Activated CD4-positive, alpha-beta T cell treated with anti-CD3 and anti-CD28 coated beads, Interleukin-2, amount 50 U/mL, for 48 hours (primary cell): ENCODE measurements at regions not wholly inside any gene's neighbourhood (a gene's known extent, or its start where the extent isn't known, plus 50 kb on each side); places are given as distances from the start of the nearest gene placed in this dataset.

Source experiments
- DNase-seq, 2 experiments: peaks; one replicate each; pipeline ENCODE4 v3.0.0-alpha.2; 2020

DNA sequence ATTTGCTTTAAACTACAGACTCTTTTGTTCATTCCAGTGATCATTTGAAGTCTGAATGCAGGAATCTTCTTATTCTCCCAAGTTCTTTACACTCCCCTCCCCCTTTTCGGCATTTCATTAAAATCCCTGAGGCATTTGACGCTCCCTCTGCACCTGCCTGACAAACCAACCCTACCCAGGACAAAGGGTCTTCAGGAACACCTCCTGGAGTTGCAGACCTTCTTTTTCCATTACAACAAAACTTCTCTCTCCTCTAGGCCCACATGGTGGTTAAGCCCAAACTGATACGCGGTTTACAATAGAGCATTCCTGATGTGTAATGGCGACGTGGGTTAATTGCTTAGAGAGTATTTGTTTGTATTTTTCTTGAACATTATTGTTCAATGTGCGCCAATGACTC is 367.4 kb downstream of the FBXO15 start:
- no peak for DNase-seq

- no peak for DNase-seq
Measured at GRCh38 chr18:73778032-73778359, 369.6 kb downstream of the FBXO15 start.

- DNase-seq: no peak
Measured at GRCh38 chr18:73777356-73778031, 370.1 kb downstream of the FBXO15 start.

GRCh38 chr18:73774811-73775509 is 372.7 kb downstream of the FBXO15 start:
- no peak for DNase-seq

GRCh38 chr18:73768043-73768442 is 379.6 kb downstream of the FBXO15 start:
- DNase-seq: no peak

DNA sequence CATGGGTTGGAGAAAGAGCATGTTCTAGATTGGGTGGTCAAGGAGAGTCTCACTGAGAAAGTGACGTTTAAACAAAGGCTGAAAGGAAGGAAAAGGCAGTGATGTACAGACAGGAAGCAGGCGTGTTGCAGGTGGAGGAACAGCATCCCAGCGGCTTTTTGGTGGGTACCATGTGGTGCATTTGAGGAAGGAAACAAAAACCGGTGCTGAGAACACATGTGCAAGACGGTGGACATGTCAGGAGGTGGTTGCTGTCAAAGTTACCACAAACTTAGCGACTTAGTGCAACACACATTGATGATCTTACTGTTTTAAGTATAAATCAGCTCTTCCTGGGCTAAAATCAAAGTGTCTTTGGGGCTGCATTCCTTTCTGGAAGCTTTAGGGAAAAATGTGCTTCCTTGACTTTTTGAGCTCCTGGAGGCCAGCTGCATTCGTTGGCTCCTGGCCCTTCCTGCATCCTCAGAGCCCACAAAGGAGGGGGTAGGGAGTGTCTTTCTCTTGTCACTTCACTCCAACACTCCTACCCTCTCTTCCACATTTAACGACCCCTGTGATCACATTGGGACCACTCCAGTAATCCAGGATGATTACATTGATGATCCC is 380.6 kb downstream of the FBXO15 start:
- no peak for DNase-seq

- no peak for DNase-seq
Measured at GRCh38 chr18:73758446-73758845, 389.2 kb downstream of the FBXO15 start.

DNA sequence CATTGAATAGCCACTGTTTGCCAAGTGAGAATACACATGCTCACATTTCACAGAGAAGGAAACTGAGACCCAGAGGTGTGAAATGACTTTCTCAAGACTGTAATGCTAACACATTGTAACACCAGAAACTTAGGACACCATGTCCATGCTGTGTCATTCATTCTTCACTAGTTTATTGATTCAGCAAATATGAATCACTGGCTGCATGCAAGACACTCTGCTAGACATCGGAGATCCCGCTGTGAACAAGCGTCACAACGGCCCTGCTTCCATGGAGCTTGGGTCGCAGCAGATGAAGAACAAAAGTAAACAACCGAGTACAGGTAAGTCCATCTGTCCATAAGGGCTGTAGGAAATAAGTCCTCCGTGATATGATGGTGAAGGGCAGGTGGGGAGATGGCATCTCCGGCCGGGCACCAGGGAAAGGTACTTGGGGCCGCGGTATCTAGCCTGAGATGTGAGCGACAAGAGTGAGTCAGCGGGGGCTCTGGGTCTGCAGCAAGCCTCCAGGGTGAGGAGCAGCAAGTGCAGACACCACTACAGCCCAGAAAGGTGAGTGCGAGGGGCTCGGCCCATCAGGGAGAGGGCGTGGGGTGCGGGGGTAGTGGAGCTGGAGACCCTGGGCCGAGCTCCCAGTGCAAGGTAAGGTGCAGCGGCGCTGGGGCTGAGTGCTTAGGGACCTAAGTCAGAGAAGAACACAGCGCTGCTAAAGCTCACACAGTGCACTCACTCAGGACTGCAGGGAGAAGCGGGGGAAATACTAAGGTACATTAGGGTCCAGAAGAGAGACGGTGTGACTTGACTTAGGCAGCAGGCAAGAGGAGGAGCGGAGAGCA is 391.2 kb downstream of the FBXO15 start:
- DNase-seq: no peak

- DNase-seq: no peak
Measured at GRCh38 chr18:73752965-73753364, 394.7 kb downstream of the FBXO15 start.

- DNase-seq: no peak
Measured at GRCh38 chr18:73752546-73752945, 395.1 kb downstream of the FBXO15 start.

GRCh38 chr18:73750052-73750451 is 397.6 kb downstream of the FBXO15 start:
- DNase-seq: no peak

DNA sequence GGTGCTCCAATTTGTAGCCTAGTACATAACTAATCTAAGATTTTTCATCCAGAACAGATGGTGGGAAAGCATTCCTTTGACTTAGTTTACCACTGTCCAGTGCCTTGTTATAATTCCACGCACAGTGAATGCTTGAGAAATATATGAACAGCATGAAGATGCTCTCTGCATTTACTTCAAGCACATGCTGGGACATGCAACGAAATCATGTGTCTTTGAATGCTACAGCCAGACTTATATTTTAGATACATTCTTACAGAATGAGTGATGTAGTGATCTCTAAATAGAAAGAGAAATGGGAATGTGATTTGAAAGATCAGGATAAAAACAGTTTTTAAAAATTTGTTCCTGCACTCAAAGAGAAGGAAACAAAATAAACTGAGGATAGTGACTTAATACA is 398.3 kb downstream of the FBXO15 start:
- DNase-seq: no peak

DNA sequence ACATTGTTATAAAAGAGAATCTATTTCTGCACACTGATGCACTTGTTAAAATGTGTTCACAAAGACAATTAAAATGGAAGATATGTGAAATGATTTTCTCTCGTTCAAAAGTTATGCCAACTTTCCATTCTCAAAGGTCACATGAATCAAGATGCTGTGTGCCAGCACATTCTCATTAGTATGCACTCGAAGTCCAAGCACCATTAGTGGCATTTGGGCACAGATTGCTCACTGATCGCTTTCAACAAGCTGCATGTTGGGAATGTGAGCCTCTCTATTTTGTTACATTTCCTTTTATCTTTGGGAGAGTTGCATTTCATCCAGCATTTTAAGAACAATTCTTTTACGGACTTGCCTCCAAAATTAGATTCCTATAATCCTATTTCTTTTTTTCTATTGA is 398.9 kb downstream of the FBXO15 start:
- DNase-seq: no peak

DNA sequence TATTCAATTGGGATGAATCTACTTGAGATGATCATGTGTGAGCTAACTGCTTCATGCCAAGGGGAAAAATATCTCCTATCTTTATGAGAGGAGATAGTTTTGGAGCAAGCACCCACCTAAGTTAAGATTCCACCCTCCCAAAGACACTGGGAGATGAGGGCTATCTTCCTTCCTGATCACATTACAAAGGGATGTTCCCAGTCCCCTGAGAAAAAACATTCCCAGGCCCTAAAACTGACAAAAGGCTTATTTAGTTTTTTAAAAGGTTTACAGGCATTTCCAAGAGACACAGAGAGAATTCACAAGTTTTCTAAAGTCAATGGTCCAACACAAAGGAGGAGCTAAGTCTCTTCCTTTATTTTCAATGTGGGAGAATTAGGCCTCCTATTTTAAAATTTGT is 401.5 kb downstream of the FBXO15 start:
- no peak for DNase-seq

- no peak for DNase-seq
Measured at GRCh38 chr18:73742957-73743356, 404.7 kb downstream of the FBXO15 start.

- DNase-seq: no peak
Measured at GRCh38 chr18:73741946-73742345, 405.7 kb downstream of the FBXO15 start.

DNA sequence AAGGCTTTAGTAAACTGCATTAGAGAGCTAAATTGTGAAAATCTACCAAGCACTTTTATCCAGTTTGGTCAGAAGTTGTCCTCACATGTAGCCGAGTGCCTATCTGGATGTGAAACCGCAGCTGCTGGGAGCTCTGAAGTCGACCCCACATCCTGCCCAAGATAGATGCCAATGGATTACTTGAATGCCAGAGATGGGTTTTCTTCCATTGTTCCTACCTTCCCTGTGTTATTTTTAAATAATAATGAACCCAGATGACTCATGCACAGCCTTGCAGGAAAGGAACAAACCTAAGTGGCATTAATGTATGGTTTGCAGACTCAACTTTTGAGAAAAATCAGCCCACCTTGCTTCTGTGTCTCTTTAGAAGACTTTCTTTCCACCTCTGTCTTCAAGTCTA is 408.5 kb downstream of the FBXO15 start:
- DNase-seq: no peak

DNA sequence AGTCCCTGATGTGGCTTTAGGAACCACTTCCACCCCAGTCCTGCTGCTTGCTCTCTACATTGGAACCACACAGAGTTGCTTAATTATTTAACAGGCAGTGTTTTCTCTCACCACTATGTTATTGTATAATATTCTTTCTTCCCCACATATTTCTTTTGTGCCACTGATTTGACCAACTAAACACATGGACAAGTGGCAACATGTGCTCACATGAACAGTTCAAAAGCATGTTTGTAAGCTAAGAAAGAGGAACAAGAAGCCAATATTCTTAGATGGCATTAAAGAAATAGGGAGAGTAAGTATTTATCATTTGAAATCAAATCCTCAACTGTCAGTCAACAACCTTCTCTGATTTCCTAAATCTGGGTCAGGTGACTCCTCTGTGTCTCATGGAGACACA is 409.6 kb downstream of the FBXO15 start:
- DNase-seq: no peak

DNA sequence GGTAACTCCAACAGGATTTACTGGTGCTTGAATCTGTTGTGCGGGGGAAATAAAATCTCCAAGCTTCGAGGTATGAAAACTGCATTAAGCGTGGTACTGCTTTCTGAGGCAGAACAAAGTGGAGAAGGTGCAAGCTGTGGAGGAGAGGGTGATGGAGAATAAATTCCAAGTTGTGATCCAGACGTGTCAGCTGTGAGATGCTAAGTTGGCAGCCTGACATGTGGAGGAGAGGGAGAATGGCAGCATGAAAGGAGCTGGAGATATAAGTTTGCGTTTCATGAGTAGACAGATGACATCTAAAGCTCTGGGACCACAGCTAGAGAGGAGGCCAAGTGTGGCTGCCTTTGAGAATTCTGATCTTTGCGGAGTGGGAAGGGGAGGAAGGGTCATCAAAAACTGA is 411.8 kb downstream of the FBXO15 start:
- no peak for DNase-seq

- DNase-seq: no peak
Measured at GRCh38 chr18:73733806-73734314, 413.8 kb downstream of the FBXO15 start.

- no peak for DNase-seq
Measured at GRCh38 chr18:73733376-73733775, 414.3 kb downstream of the FBXO15 start.

- no peak for DNase-seq
Measured at GRCh38 chr18:73728657-73729056, 419.0 kb downstream of the FBXO15 start.

GRCh38 chr18:73724958-73725357 is 422.7 kb downstream of the FBXO15 start:
- no peak for DNase-seq
